Stimulated activated CD8-positive, alpha-beta memory T cell treated with anti-CD3 and anti-CD28 coated beads, Interleukin-2, amount 100 ng/mL, for 48 hours (primary cell): ENCODE measurements at regions not wholly inside any gene's neighbourhood (a gene's known extent, or its start where the extent isn't known, plus 50 kb on each side); places are given as distances from the start of the nearest gene placed in this dataset.
"Not testable (repeated sequence)": the region's sequence is repeated elsewhere in the genome, so short reads cannot be mapped to it uniquely, and the experiment has no call there.

Experiments used
- DNase-seq, 2 donors: peaks; one replicate each; pipeline ENCODE4 v3.0.0-alpha.2; 2020; ENCODE audit warnings: low read depth in 2 of 2

DNA sequence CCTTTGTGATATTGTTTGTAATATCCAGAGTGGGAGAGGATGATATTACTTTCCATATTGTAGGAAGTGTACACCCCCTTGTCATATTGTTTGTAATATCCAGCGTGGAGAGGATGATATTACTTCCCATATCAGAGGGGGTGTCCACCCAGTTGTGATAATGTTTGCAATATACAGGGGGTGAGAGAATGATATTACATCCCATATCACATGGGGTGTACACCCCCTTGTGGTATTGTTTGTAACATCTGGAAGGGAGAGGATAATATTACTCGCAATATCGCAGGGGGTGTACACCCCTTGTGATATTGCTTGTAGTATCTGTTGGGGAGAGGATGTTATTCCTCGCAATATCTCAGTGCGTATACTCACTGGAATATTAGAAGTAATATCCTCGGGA is 61.5 kb downstream of the PRSS23 start:
- no peak for DNase-seq

DNA sequence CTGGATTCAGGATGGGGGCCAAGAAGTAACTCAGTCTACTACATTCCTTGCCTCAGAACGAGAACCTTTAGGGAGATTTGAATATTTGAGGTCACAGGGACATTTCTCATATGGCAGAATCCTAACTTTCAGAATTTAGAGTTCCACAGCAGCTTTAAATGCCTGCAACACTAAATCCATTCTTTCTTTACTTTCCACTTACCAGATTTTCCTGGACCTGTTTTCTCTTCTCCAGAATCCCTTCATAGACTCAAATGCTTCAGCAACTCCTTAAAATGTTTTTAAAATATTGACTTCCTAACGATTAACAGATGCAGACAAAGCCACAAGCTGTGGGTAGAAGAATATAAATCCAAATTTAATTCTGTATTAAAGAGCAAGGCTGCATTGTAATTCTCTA is 63.1 kb downstream of the PRSS23 start:
- no peak for DNase-seq

DNA sequence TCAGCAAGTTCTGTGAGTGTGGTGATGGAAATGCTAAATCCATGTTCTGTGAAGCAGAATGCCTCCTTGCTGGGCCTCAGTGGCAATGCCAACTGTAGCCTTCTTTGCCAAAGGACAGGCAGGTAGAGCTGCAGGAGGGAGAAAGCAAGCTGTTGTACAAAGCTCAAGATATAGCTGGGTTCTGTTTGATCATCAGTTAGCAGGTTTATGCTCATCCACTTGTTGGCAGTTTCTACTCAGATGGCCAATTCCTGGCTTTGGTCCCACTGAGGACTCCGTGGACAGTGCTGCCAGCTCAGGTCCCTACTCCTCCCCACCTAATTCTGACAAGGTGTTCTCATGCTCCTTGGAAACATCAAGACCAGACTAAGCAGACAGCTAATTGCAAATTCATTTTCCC is 65.1 kb downstream of the PRSS23 start:
- no peak for DNase-seq

DNA sequence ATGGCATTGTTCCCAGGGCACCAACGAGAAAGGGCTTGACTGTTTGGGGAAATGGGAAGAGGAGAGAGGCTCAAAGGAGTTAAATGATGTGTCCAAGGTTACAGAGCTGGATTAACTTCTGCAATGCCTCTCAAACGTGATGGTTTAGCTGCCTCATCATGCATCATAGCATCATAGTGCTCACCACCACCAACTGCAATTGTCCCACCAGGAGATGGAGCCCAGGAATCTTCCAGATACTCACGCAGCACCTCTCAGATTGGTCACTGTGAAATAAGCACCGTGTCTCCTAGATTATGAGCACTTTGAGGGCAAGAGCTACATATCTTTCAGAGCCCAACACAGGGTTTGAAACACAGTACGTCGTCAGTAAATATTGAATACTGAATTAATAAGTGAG is 69.2 kb downstream of the PRSS23 start:
- DNase-seq: no peak

DNA sequence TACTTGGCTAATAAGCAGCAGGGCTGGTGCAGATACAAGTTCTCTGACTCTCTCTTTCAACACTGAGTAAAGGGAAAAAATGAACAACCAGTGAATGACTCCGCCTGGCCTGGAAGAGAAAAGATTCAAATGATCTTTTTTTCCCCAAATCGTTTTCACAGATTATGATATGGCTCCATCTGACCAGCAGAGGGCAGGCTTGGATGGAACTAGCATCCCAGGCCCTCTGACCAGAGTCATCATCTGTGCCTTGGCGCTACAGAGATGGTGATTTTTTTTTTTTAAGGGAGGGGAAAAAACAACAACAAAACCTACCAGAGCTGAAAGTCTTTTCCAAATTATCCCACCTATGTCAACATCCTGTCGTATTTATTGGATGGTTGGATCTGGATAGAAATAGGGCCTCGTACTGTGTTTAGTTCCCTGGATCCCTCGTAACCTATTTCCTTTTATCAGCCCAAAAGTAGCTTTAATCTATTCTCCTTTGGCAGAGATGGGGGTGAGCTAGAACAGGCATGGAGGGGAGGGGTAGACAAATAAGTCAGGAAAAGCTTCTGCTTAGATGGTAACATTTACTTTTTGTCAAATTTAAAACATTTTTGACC is 69.7 kb downstream of the PRSS23 start:
- DNase-seq: peak; percentile 4 to 20

DNA sequence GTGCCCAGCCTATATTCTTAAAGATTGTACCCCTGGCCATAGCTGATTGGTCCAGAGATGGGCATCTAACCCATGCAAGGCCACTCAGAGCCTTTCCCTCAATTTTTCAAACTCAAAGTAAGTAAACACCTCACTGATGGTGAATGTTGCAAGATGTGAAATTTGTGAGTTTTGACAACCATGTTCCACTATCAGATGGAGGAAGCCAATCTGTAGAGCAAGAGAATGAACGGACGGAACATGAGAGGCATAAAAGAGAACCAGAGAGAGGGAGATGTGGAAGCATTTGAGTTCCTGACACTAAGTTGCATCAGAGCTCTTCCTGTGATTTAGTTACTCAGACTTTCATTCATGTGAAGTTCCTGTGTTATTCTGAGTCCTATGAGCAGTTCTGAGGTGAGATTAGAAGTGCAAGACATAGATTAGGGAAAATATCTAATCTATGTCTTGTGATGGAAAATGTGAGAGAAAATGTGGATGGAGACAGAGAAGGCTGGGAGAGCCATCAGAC is 73.3 kb downstream of the PRSS23 start:
- no peak for DNase-seq

GRCh38 chr11:86874304-86875056 is 74.1 kb downstream of the PRSS23 start:
- DNase-seq: no peak

DNA sequence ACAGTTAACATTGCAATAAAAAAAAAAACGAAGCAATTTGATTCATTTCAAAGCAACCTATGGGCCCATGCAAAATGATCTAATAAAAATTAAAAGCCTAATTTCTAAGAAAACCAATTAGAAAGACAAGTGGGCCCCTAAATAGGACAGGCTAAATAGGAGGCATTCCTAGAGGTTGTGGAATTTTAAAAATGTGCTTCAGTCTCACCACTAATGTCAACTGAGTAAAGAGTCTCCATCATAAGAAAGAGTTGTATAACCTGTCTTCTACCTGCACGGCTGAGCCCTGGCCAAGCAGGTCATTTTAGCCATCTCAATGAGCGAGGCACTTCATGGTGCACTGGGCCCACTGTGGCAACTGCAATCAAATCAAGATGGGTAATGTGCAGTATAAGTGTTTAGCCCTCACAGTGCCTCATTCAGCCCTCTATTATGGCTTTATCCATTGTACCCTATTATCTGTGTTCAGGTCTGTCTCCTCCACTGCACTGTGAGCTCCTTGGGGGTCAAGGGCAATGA is 76.4 kb downstream of the PRSS23 start:
- DNase-seq: no peak

DNA sequence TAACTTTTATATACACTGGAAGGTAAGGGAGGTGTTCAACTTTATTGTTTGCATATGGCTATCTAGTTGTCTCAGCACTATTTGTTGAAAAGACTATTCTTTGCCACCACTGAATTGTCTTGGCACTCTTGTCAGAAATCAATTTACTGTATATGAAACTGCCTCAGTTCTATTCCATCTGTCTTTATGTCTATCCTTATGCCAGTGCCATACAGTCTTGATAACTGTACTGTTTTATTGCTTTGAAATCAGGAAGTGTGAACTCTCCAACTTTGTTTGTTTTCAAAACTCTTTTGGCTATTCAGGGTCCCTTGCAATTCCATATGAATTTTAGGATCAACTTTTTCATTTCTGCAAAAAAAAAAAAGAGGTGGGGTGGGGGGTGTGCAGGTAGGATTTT is 77.2 kb downstream of the PRSS23 start:
- DNase-seq: no peak

DNA sequence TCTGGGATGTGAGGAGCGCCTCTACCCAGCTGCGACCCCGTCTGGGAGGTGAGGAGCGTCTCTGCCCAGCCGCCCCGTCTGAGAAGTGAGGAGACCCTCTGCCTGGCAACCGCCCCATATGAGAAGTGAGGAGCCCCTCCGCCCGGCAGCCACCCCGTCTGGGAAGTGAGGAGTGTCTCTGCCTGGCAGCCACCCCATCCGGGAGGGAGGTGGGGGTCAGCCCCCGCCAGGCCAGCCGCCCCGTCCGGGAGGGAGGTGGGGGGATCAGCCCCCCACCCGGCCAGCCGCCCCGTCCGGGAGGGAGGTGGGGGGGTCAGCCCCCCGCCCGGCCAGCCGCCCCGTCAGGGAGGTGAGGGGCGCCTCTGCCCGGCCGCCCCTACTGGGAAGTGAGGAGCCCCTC is 76.0 kb downstream of the FZD4 start:
- not testable (repeated sequence) for DNase-seq

DNA sequence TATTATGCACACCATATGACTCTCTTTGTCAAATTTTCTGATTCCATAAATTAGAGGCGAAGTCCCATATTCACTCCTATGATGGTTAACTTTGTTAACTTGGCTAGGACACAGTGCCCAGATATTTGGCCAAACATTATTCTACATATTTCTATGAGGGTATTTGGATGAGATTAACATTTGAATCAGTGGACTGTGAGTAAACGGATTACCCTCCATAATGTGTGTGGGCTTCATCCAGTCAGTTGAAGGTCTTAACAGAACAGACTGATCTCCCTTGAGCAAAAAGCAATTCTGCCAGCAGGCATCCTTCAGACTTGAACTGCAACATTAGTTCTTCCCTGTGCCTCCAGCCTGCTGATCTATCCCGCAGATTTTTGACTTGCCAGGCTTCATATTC is 69.9 kb downstream of the FZD4 start:
- DNase-seq: no peak

DNA sequence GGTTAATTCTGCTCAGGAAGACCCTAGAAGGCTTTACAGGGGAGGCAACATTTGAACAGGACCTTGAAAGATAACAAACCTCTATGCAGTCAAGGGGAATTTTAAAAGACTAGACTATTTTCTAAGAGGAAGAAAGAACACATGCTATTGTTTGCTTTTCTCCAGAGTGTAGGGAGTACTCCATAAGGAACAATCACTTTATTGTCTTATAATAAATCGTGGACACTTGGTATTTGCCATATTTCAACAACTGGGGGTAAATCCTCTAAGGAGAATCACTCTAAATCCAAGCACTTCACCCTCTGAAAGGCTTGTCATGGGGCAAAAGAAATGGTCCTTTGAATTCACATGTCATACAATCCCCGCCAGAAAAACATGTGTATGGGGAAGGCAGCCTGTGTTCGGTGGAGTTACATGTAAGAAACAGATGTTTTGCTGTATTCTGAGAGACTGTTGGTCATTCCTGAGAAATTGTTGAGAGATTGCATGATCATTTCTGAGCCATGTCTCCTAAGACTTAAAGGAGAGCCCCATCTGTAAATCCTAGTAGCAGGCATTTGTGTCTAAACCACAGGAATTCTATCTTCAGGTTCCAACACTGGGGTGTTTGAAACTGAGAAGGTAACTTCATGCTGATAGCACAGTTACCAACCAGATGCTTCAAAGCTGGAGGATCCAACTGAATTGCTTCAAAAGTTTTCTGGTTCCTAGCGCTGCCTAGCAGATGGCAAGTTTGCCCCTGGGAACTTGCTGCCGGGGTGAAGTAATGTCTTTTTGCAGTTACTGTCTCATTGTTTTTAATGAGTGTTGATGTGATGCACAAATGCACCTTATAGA is 66.8 kb downstream of the FZD4 start:
- no peak for DNase-seq

DNA sequence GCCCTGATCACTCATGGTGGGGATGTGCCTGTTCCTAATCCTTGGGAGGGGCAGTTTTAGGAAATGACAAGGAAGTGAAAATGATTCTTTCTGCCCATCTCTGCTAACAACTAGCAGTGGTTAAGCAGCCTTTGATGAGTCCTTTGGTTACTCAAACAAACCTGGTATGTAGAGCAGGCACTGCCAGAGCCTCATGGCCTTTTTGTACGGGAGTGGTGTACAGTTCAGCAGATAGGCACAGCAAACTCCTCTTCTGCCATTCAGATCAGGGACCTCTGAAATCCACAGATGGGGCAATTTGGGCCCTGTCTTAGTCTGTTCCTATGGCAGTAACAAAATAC is 66.2 kb downstream of the FZD4 start:
- no peak for DNase-seq

DNA sequence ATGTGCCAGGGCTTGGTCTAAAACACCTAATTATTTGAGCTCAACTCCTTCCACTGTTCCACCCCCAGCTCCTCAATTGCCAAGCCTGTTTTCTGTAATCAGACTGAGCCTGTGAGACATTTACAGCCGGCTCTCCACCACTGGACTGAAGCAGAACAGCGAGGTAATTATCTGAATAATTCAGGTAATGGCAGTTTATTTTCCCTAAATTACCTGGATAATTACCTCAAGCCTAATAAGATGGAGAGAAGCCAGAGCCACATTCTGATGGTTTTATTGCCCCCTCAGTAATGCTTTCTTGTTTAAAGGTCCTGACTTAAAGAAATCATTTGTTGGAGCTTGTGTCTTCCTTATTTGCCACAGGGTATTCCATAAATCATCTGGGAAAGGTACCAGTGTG is 64.2 kb downstream of the FZD4 start:
- DNase-seq: no peak

DNA sequence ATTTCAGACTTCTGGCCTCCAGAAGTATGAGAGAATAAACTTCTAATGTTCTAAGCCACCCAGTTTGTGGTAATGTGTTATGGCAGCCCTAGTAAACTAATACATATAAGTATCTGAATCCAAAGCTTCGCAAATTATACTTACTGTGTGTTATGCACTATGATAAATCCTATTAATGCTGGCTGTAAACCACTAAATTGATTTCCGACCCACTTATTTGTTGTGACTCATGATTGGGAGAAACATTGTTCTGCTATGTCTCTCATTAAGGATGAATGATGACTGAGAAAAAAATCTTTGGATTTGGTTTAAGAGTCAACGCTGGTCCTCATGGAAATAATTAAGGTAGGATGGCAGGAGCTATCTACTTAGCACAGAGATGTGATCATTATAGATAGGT is 62.0 kb downstream of the FZD4 start:
- DNase-seq: no peak
